PC-3 (cell line): ENCODE measurements at regions not wholly inside any gene's neighbourhood (a gene's known extent, or its start where the extent isn't known, plus 50 kb on each side); places are given as distances from the start of the nearest gene placed in this dataset.

Experiments
- CTCF ChIP-seq: fragments of 300-600 bp; sonication (generic); conservative IDR thresholded peaks from 2 replicates; pipeline ENCODE4 v1.5.1; 2017; ENCODE audit warnings: antibody characterized with exemption, low read depth, mild to moderate bottlenecking, low read length
- EZH2 ChIP-seq: fragments of 300-600 bp; sonication (generic); IDR thresholded peaks from one replicate; pipeline ENCODE4 v1.6.1; 2017; ENCODE audit warnings: antibody characterized with exemption, mild to moderate bottlenecking, low read length; ENCODE audit not compliant: unreplicated experiment

DNA sequence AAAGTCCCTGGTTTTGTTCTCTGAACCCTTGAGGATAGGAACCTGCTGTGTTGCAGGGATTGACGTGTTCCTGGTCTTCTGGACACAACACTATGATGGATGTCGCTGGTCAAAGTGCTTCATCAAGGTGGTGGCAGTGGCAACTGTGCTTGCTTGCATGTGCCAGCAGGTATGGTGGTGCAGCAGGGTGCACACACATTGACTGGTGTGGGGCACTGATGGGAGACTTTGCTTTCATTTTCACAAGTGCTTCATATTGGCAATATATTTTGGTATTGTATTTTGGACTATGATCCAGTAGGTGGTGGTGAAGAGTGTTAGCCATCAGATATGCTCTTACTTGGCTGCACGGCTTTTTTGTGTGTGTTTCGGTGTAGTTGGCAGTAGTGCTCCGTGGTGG is 479.8 kb upstream of the CTNND2 start:
- TF ChIP-seq CTCF (no peak; the same call in 1 of the 2 replicates), EZH2 (no peak)
